NCI-H2081 (cell line): ENCODE measurements at regions not wholly inside any gene's neighbourhood (a gene's known extent, or its start where the extent isn't known, plus 50 kb on each side); places are given as distances from the start of the nearest gene placed in this dataset.
"Not testable (repeated sequence)": the region's sequence is repeated elsewhere in the genome, so short reads cannot be mapped to it uniquely, and the experiment has no call there.

ENCODE experiments used
- DNase-seq, 2 experiments: peaks; one replicate each; lab custom pipeline; 2025; lab: John Stamatoyannopoulos, UW

GRCh38 chr2:39929531-39929930 is 150.5 kb upstream of the THUMPD2 start:
- DNase-seq, result no peak

- DNase-seq, result no peak
These were observed 146.3 kb upstream of the THUMPD2 start for GRCh38 chr2:39925312-39925711.

DNA sequence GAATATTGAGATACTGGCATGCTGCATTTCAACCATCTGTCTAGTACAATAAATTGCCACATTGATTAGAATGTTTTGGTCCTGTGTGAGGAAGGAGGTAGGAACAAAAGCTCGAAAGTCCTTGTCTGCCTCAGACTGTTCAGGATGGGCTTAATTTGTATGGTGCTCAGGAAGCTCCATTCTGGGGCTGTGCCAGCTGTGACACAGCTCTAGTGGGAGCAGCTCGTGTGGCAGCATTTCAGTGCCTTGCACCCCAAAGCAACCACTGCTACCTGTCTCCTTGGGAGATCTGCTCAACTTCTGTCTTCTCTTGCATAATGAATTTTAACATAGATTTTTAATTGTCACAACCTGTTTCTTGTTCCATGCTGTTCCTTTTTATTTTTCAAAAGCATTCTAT is 144.4 kb upstream of the THUMPD2 start:
- no peak for DNase-seq

DNA sequence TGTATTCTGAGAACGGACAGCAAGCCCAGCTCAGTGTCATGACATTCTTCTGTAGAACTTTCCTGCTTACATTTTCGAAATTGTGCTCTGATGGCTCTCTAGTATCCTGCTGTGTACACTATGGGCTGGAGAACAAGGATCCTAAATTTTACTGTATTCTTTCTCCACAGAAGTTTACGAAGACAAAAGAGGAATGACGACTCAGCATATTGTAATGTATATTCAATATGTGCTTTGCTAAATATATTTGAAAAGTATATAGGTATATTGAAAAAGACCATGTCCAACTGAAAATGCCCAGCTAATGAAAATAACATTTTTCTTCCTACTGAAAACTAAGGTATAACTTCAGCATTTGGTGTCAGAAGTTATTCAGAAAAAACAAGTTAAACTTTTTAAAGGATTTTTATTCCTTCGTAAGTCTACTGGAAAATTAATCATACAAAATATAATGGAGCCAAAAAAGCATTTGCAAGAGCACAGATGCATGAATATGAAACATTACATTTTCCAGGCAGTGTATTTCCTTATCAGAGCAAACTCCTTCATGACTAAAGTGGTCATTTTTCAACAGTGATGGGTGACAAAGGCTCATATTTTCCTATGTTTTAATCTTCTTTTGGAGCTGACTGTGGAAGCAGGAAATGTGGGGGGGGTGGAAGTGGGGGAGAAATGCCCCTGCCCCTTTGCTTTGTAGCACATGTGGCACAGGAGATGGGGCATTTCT is 143.8 kb upstream of the THUMPD2 start:
- no peak for DNase-seq

DNA sequence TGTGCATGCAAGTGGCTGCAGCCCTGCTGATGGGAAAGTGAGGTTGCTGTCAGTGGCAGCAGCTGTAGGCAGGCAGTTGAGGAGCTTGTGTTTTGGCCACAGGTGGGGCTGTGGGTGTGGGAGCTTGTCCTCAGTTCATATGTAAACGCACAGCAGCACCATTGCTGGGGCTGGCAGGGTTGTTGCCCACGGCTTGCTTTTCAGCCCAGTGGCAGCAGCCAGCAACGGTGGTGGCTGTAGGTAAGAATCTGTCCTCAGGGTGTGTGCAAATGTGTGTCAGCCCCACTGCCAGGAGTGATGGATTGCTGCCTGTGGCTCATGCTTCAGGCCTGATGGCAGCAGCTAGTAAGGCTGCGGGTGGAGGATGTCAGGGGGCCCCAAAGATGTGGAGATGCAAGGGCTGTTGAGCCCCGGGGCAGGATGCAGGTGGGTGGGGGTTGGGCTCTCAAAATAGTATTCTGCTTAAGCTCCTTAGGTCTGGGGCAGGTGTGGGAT is 141.3 kb upstream of the THUMPD2 start:
- no peak for DNase-seq

GRCh38 chr2:39919511-39920306 is 140.7 kb upstream of the THUMPD2 start:
- DNase-seq, result no peak

DNA sequence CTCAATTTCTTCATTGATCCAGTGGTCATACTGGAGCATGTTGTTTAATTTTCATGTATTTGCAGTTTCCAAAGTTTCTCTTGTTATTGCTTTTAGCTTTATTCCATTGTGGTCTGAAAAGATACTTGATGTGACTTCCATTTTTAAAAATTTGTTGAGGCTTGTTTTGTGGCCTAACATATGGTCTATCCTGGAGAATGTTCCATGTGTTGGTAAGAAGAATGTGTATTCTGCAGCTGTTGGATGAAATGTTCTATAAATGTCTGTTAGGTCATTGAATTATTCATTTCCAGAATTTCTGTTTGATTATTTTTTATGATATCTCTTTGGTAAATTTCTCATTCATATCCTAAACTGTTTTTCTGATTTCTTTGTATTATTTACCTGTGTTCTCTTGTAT is 139.8 kb upstream of the THUMPD2 start:
- DNase-seq, result no peak

GRCh38 chr2:39917371-39917770 is 138.3 kb upstream of the THUMPD2 start:
- not testable (repeated sequence) for DNase-seq

GRCh38 chr2:39914949-39915348 is 135.9 kb upstream of the THUMPD2 start:
- no peak for DNase-seq

- peak; percentile 80 to 81 for DNase-seq
These were observed 134.8 kb upstream of the THUMPD2 start for GRCh38 chr2:39913648-39914461.

DNA sequence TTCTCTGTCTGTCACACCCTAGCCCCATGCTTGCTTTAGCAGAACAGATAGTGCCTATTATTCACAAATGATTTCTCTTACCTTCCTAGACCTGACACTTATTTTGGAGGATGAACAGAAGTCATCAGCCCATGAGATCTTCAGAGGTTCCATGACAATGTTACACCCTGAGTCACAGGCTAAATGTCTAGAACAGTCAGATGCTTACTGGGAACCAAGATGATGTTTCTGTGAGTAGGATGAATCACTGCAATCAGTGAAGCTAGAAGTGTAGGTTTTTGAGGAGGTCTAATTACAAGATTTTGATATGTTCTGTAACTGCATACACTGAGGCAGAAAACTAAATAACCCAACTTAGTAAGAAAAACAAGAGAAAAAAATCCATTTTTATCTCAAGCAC is 123.0 kb upstream of the THUMPD2 start:
- DNase-seq, result no peak

DNA sequence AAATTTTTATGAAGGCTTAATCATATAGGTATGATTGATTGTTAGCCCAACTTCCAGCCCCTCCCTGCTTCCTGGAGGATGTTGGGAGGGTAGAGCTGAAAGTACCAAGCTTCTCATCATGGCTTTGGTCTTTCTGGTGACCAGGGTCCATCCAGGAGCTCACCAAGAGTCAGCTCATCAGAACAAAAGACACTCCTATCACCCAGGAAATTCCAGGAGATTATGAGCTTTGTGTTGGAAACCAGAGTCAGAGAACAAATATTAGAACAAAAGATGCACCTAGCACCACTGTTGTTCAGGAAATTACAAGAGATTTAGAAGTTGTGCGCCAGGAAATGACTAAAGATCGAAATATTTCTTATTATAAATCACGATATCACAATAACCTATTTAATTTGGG is 119.9 kb upstream of the THUMPD2 start:
- DNase-seq, result no peak

- no peak for DNase-seq
These were observed 118.2 kb upstream of the THUMPD2 start for GRCh38 chr2:39897273-39897672.

DNA sequence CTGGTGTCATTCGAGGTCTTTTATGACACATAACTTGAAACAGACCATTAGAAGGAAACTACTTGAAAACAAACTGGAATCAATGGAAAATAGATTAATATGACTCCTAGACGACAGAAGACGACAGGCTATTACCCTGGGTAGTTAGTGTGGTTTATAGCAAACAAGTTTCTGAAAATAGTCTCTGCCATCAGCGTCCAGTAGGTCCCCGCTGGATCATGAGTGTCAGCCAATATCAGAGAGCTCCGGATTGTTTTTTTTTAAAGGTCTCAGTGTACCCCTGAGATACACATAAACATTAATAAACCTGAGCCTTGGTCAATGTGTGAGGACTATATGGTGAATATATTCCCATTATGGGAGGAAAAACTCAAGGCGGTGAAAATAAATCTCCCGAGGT is 115.0 kb upstream of the THUMPD2 start:
- DNase-seq, result no peak

GRCh38 chr2:39893616-39894015 is 114.6 kb upstream of the THUMPD2 start:
- DNase-seq, result no peak

- no peak for DNase-seq
These were observed 102.9 kb upstream of the THUMPD2 start for GRCh38 chr2:39881948-39882347.

DNA sequence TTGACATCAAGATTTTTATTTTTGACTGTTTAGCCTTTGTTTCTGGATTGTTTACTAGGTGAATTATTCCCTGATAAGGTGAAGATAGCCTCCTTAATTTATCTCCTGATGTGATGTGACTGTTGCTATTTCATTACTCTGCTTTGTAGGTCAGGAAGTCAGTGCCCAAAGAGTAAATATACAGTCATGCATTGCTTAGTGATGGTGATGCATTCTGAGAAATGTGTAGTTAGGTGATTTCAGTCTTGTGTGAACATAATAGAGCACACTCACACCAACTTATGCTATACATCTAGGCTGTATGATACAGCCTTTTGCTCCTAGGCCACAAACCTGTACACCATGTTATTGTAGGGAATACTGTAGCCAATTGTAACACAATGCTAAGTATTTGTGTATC is 102.4 kb upstream of the THUMPD2 start:
- DNase-seq, result no peak

DNA sequence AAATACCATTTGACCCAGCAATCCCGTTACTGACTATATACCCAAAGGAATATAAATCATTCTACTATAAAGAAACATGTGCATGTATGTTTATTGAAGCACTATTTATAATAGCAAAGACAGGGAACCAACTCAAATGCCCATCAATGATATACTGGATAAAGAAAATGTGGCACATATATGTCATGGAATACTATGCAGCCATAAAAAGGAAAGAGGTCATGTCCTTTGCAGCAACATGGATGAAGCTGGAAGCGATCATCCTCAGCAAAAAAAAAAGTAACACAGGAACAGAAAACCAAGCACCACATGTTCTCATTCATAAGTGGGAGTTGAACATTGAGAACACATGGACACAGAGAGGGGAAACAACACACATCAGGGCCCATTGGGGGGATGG is 99.9 kb upstream of the THUMPD2 start:
- DNase-seq, result not testable (repeated sequence)

DNA sequence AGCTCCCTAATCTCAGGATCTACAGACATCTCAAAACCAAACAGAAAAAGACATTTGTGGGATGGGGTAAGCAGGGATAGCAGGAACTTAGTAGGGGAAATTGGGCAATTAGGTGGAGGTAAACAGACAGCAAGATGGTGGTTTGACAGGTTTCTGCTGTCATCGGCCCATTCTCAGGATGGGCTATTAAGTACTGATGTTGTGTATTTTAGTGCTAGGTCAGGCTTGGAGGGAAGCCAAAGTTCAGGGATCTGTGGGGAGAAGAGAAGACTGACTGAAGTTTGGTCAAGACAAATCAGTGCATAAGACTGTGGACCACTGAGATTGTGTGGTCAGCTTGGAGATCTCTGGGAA is 96.8 kb upstream of the THUMPD2 start:
- no peak for DNase-seq

GRCh38 chr2:39875182-39875913 is 96.3 kb upstream of the THUMPD2 start:
- no peak for DNase-seq

DNA sequence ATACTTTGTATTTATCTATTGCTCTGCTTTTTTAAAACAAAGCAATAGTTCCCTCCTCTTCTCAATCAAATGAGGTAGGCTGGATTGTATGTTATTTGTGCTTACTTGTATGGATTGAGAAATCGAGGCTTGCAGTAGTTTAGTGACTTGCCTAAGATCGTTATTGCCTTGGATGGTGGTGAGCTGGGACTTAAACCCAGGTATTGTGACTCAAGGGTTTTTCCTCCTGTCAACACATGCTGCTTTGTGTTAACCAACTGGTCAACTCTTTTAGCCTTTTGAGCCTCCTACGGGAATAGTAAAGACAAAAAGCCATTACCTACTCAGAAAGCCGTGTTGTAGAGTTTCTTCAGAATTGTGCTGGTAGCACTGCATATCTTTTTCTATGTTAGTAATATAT is 95.2 kb upstream of the THUMPD2 start:
- DNase-seq, result no peak

DNA sequence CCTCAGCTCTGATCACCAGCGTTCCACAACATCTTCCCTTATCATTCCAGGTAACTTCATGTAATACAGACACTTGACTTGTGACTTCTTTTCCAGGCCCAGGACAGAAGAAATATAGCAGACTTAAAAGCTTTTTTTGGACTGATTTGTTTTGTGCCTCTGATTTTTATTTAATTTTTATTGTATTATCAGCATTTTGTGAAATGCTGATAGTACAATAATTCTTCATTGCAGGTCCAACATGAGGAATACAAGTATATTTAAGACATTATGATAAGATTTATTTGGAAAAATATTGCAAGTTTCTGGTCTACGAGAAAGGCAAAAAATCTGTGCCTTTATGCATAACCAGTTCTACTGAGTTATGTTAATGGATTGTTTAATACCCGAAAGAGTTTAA is 94.5 kb upstream of the THUMPD2 start:
- no peak for DNase-seq
